NCI-H774 (cell line): ENCODE measurements at regions not wholly inside any gene's neighbourhood (a gene's known extent, or its start where the extent isn't known, plus 50 kb on each side); places are given as distances from the start of the nearest gene placed in this dataset.

ENCODE experiments used
- DNase-seq: peaks from one replicate; lab custom pipeline; 2025; lab: John Stamatoyannopoulos, UW

- DNase-seq, result no peak
Observed at GRCh38 chr17:12376276-12376675, 289.4 kb upstream of the MYOCD start.

GRCh38 chr17:12386225-12386624 lies 279.5 kb upstream of the MYOCD start:
- no peak for DNase-seq

- DNase-seq, result no peak
Observed at GRCh38 chr17:12388226-12388625, 277.5 kb upstream of the MYOCD start.

GRCh38 chr17:12389421-12389820 lies 276.3 kb upstream of the MYOCD start:
- no peak for DNase-seq

GRCh38 chr17:12390631-12391030 lies 275.1 kb upstream of the MYOCD start:
- DNase-seq, result no peak

GRCh38 chr17:12391468-12391867 lies 274.2 kb upstream of the MYOCD start:
- no peak for DNase-seq

- DNase-seq, result no peak
Observed at GRCh38 chr17:12395733-12396354, 269.8 kb upstream of the MYOCD start.

- no peak for DNase-seq
Observed at GRCh38 chr17:12398441-12399051, 267.1 kb upstream of the MYOCD start.

- no peak for DNase-seq
Observed at GRCh38 chr17:12402963-12403622, 262.6 kb upstream of the MYOCD start.

- DNase-seq, result no peak
Observed at GRCh38 chr17:12403881-12404398, 261.8 kb upstream of the MYOCD start.

- DNase-seq, result no peak
Observed at GRCh38 chr17:12406623-12407215, 259.0 kb upstream of the MYOCD start.

GRCh38 chr17:12407495-12408252 lies 258.0 kb upstream of the MYOCD start:
- no peak for DNase-seq

GRCh38 chr17:12409082-12409481 lies 256.6 kb upstream of the MYOCD start:
- no peak for DNase-seq

- no peak for DNase-seq
Observed at GRCh38 chr17:12410717-12411116, 255.0 kb upstream of the MYOCD start.

GRCh38 chr17:12415031-12415430 lies 250.7 kb upstream of the MYOCD start:
- DNase-seq, result no peak

GRCh38 chr17:12421077-12421476 lies 244.6 kb upstream of the MYOCD start:
- DNase-seq, result no peak

- DNase-seq, result no peak
Observed at GRCh38 chr17:12421646-12422306, 243.9 kb upstream of the MYOCD start.

- peak; percentile 65 for DNase-seq
Observed at GRCh38 chr17:12422651-12423050, 243.0 kb upstream of the MYOCD start.

GRCh38 chr17:12423337-12423736 lies 242.4 kb upstream of the MYOCD start:
- no peak for DNase-seq

- DNase-seq, result no peak
Observed at GRCh38 chr17:12429116-12429515, 236.6 kb upstream of the MYOCD start.

GRCh38 chr17:12431188-12431587 lies 234.5 kb upstream of the MYOCD start:
- DNase-seq, result no peak

GRCh38 chr17:12438212-12438611 lies 227.5 kb upstream of the MYOCD start:
- DNase-seq, result no peak
